Retinal pigment epithelial cell (primary cell): ENCODE measurements at regions not wholly inside any gene's neighbourhood (a gene's known extent, or its start where the extent isn't known, plus 50 kb on each side); places are given as distances from the start of the nearest gene placed in this dataset.

Source experiments
- DNase-seq: peaks from one replicate; pipeline ENCODE4 v3.0.0-alpha.2; 2010; ENCODE audit warnings: low read depth
- H3K4me3 ChIP-seq: 2 replicates; pipeline ENCODE4 v1.5.1; 2011; ENCODE audit warnings: mild to moderate bottlenecking, low read length, control low read depth, moderate library complexity
- CTCF ChIP-seq: conservative IDR thresholded peaks from 2 replicates; pipeline ENCODE4 v1.5.1; 2011; ENCODE audit warnings: low read depth, low read length, control low read depth, inconsistent platforms

GRCh38 chr13:64276232-64276631 lies 2860.6 kb upstream of the PCDH20 start:
- no peak for TF ChIP-seq CTCF
- H3K4me3 ChIP-seq, result no peak overlapping the region
- no peak for DNase-seq

- H3K4me3 ChIP-seq, result no peak overlapping the region
- no peak for TF ChIP-seq CTCF
- DNase-seq, result no peak
Measured at GRCh38 chr13:64274481-64275217, 2859.0 kb upstream of the PCDH20 start.

DNA sequence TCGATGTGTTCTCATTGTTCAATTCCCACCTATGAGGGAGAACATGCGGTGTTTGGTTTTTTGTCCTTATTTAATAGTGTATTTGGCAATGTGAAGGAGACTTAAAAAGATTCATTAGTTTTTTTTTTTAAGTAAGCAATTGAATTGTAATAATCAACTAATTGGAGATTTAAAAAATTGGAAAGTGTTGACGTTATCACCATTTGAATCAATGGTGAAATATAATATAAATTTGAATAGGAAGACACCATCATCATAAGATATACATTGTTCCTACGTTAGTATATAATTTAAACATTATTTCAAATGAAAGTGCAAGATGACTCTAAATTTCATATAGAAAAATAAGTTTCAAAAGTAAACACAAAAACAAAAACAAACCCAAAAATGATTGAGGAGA lies 2858.1 kb upstream of the PCDH20 start:
- DNase-seq, result no peak
- no peak overlapping the region for H3K4me3 ChIP-seq
- TF ChIP-seq CTCF, result no peak

- no peak for DNase-seq
- no peak overlapping the region for H3K4me3 ChIP-seq
- TF ChIP-seq CTCF, result no peak
Measured at GRCh38 chr13:64272681-64273080, 2857.0 kb upstream of the PCDH20 start.

GRCh38 chr13:64266024-64266423 lies 2850.4 kb upstream of the PCDH20 start:
- TF ChIP-seq CTCF, result no peak
- DNase-seq, result no peak
- H3K4me3 ChIP-seq, result no peak overlapping the region

GRCh38 chr13:64263285-64263684 lies 2847.6 kb upstream of the PCDH20 start:
- no peak for DNase-seq
- H3K4me3 ChIP-seq, result no peak overlapping the region
- no peak for TF ChIP-seq CTCF

GRCh38 chr13:64256751-64257150 lies 2841.1 kb upstream of the PCDH20 start:
- H3K4me3 ChIP-seq, result no peak overlapping the region
- no peak for TF ChIP-seq CTCF
- DNase-seq, result no peak
